ENCODE measurements at regions not wholly inside any gene's neighbourhood (a gene's known extent, or its start where the extent isn't known, plus 50 kb on each side); places are given as distances from the start of the nearest gene placed in this dataset.

DNA sequence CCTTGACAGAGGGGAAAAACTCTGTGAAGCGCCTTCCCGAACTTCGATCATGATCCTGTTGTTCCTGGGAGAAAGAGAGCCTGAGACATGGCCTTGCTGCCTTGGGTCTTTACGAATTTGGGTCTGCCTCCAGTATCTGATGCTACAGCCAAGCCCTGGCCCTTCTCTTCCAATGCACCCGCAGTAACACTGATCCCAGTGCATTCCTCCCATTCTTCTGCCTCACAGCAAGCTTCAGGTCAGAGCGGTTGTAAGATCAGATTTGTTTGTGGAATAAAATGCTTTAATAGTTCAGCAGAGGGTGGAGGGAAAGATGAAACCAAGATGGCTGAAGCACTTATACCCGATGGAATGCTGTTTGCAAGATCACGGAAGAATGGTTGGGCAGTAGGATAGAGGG is 196.7 kb upstream of the SIX2 start:
- Histone ChIP-seq H3K9me1 (ENCODE audit: control insufficient read depth, extremely low read depth, insufficient read depth, low read length) (no peaks in the 10 kb centered on the region), H2AFZ (ENCODE audit: control insufficient read depth, low read length) (no peak overlapping the region), H3K9ac (ENCODE audit: control insufficient read depth, extremely low read depth, insufficient read depth, low read length) (no peak overlapping the region), H3K36me3 (ENCODE audit: control insufficient read depth in 2 of 2, extremely low read depth in 1 of 2, insufficient read depth in 2 of 2, low read length in 2 of 2) (no peaks in the 10 kb centered on the region), H3K27me3 (ENCODE audit: control insufficient read depth, extremely low read depth, insufficient read depth, low read length) (peaks cover 7% of the 10 kb centered on the region), H3K4me3 (ENCODE audit: control insufficient read depth in 2 of 3, extremely low read depth in 1 of 3, insufficient read depth in 2 of 3, low read depth in 1 of 3, low read length in 3 of 3) (no peak overlapping the region), H4K20me1 (ENCODE audit: control insufficient read depth, extremely low read depth, insufficient read depth, low read length) (no peaks in the 10 kb centered on the region), H3K4me1 (ENCODE audit: control insufficient read depth, extremely low read depth, insufficient read depth, low read length) (no peaks in the 10 kb centered on the region), H3K4me2 (ENCODE audit: control insufficient read depth, extremely low read depth, insufficient read depth, low read depth, low read length) (no peak overlapping the region), H3K9me3 (ENCODE audit: control insufficient read depth, low read depth, low read length) (no peaks in the 10 kb centered on the region), H3K27ac (ENCODE audit: control insufficient read depth, insufficient read depth, low read length) (no peak overlapping the region), H3K79me2 (ENCODE audit: control insufficient read depth, insufficient read depth, low read length) (no peaks in the 10 kb centered on the region)
- dilution Hi-C loops (cut with MboI; ENCODE audit: extremely low pct_ligation_motif_present, low sequenced_read_pairs) = no loop called here
- DNase-seq (ENCODE audit: low read depth, low spot score) (no peak), FAIRE-seq (no peak)
- TF ChIP-seq, protein P1, sequence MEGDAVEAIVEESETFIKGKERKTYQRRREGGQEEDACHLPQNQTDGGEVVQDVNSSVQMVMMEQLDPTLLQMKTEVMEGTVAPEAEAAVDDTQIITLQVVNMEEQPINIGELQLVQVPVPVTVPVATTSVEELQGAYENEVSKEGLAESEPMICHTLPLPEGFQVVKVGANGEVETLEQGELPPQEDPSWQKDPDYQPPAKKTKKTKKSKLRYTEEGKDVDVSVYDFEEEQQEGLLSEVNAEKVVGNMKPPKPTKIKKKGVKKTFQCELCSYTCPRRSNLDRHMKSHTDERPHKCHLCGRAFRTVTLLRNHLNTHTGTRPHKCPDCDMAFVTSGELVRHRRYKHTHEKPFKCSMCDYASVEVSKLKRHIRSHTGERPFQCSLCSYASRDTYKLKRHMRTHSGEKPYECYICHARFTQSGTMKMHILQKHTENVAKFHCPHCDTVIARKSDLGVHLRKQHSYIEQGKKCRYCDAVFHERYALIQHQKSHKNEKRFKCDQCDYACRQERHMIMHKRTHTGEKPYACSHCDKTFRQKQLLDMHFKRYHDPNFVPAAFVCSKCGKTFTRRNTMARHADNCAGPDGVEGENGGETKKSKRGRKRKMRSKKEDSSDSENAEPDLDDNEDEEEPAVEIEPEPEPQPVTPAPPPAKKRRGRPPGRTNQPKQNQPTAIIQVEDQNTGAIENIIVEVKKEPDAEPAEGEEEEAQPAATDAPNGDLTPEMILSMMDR (optimal IDR thresholded peaks at IDR 0.05 in 1 of 3, IDR thresholded peaks at IDR 0.05 in 1 of 3, conservative IDR thresholded peaks at IDR 0.05 in 1 of 3; ENCODE audit: extremely low read depth in 1 of 3, insufficient read depth in 2 of 3, low read length in 3 of 3) = no peak
- no peak for TF ChIP-seq EZH2 (IDR thresholded peaks at IDR 0.05; ENCODE audit: low read length)

DNA sequence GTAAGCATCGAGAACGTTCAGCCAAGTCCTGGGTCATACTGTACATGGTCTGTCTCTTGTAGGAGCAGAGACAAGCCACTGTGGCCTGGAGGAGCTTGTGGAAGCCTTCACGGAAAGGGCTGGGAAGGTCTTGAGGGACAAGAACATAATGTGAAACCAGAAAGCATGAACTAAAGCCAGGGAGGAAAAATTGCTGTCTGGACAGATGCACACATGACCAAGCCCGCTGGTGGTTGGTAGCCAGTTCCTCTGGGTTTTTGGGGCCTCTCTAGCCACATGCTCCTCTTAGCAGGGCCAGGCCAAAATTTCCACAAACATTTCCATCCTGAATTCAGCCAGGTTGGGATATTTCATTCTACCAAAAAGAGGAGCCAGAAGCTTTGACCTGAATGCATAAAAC is 196.2 kb upstream of the SIX2 start:
- no peaks in the 10 kb centered on the region for H3K9me3 ChIP-seq (ENCODE audit: control insufficient read depth, low read depth, low read length)
- no peaks in the 10 kb centered on the region for H3K36me3 ChIP-seq (ENCODE audit: control insufficient read depth in 2 of 2, extremely low read depth in 1 of 2, insufficient read depth in 2 of 2, low read length in 2 of 2)
- FAIRE-seq (no peak), DNase-seq (ENCODE audit: low read depth, low spot score) (no peak)
- dilution Hi-C loops (cut with MboI; ENCODE audit: extremely low pct_ligation_motif_present, low sequenced_read_pairs) = no loop called here
- H3K4me2 ChIP-seq (ENCODE audit: control insufficient read depth, extremely low read depth, insufficient read depth, low read depth, low read length) = no peak overlapping the region
- no peaks in the 10 kb centered on the region for H3K79me2 ChIP-seq (ENCODE audit: control insufficient read depth, insufficient read depth, low read length)
- no peaks in the 10 kb centered on the region for H4K20me1 ChIP-seq (ENCODE audit: control insufficient read depth, extremely low read depth, insufficient read depth, low read length)
- no peak overlapping the region for H3K4me3 ChIP-seq (ENCODE audit: control insufficient read depth in 2 of 3, extremely low read depth in 1 of 3, insufficient read depth in 2 of 3, low read depth in 1 of 3, low read length in 3 of 3)
- peaks cover 7% of the 10 kb centered on the region for H3K27me3 ChIP-seq (ENCODE audit: control insufficient read depth, extremely low read depth, insufficient read depth, low read length)
- H3K9me1 ChIP-seq (ENCODE audit: control insufficient read depth, extremely low read depth, insufficient read depth, low read length) = no peaks in the 10 kb centered on the region
- H2AFZ ChIP-seq (ENCODE audit: control insufficient read depth, low read length) = no peak overlapping the region
- no peak overlapping the region for H3K27ac ChIP-seq (ENCODE audit: control insufficient read depth, insufficient read depth, low read length)
- H3K4me1 ChIP-seq (ENCODE audit: control insufficient read depth, extremely low read depth, insufficient read depth, low read length) = no peaks in the 10 kb centered on the region
- TF ChIP-seq, protein P1 (optimal IDR thresholded peaks at IDR 0.05 in 1 of 3, IDR thresholded peaks at IDR 0.05 in 1 of 3, conservative IDR thresholded peaks at IDR 0.05 in 1 of 3; ENCODE audit: extremely low read depth in 1 of 3, insufficient read depth in 2 of 3, low read length in 3 of 3) = no peak
- no peak for TF ChIP-seq EZH2 (IDR thresholded peaks at IDR 0.05; ENCODE audit: low read length)
- H3K9ac ChIP-seq (ENCODE audit: control insufficient read depth, extremely low read depth, insufficient read depth, low read length) = no peak overlapping the region

All from keratinocyte (primary cell).